HepG2 (cell line): ENCODE measurements at regions not wholly inside any gene's neighbourhood (a gene's known extent, or its start where the extent isn't known, plus 50 kb on each side); places are given as distances from the start of the nearest gene placed in this dataset.
A peak's percentile ranks its signal among the peaks of the same experiment; 100 is the strongest.

ENCODE experiments used
- ATM ChIP-seq: fragments of 450-650 bp; IDR thresholded peaks from 2 replicates; pipeline ENCODE4 v1.7.1; 2017; ENCODE audit warnings: mild to moderate bottlenecking, borderline replicate concordance
- CEBPZ ChIP-seq: IDR thresholded peaks from 2 replicates; pipeline ENCODE4 v1.6.1; 2012; ENCODE audit warnings: low read length, improper control_type of control experiment
- CREM ChIP-seq, 2 experiments: sonication (generic) in 1 of 2; formaldehyde crosslinking in 1 of 2; IDR thresholded peaks; 2 replicates each; pipeline versions ENCODE4 v1.4.0 to v1.6.1; 2016 to 2020; ENCODE audit warnings: antibody characterized with exemption in 1 of 2, mild to moderate bottlenecking in 1 of 2, missing genetic modification reagents in 1 of 2
- CSRNP2 ChIP-seq: sonication (generic); formaldehyde crosslinking; conservative IDR thresholded peaks from 2 replicates; pipeline ENCODE4 v1.8.0; 2022; ENCODE audit warnings: low read depth, missing genetic modification reagents
- DBP ChIP-seq: sonication (generic); formaldehyde crosslinking; IDR thresholded peaks from 2 replicates; pipeline ENCODE4 v1.4.0; 2020; ENCODE audit warnings: missing genetic modification reagents; ENCODE audit errors: not compliant biosample characterization
- FUBP1 ChIP-seq: sonication (generic); formaldehyde crosslinking; IDR thresholded peaks from 2 replicates; pipeline ENCODE4 v1.5.1; 2020; ENCODE audit warnings: missing genetic modification reagents, mild to moderate bottlenecking, borderline replicate concordance
- GATAD2A ChIP-seq: IDR thresholded peaks from 2 replicates; pipeline ENCODE4 v1.6.1; 2016
- MIER3 ChIP-seq: IDR thresholded peaks from 2 replicates; pipeline ENCODE4 v1.6.1; 2016; ENCODE audit warnings: missing compliant biosample characterization, borderline replicate concordance
- NKX3-1 ChIP-seq: sonication (generic); formaldehyde crosslinking; IDR thresholded peaks from 2 replicates; pipeline ENCODE4 v1.5.0; 2020; ENCODE audit warnings: missing genetic modification reagents
- PHF20 ChIP-seq: sonication (generic); formaldehyde crosslinking; IDR thresholded peaks from 2 replicates; pipeline ENCODE4 v1.5.0; 2020; ENCODE audit warnings: mild to moderate bottlenecking, missing genetic modification reagents
- TEAD3 ChIP-seq: optimal IDR thresholded peaks from 2 replicates; pipeline ENCODE3; 2016; ENCODE audit warnings: borderline replicate concordance
- ZBTB44 ChIP-seq: sonication (generic); formaldehyde crosslinking; IDR thresholded peaks from 2 replicates; pipeline ENCODE4 v1.4.0; 2020; ENCODE audit warnings: missing genetic modification reagents
- ZKSCAN1 ChIP-seq: fragments of 150-350 bp; IDR thresholded peaks from 2 replicates; pipeline ENCODE4 v1.6.1; 2014; ENCODE audit warnings: low read length
- ZNF121 ChIP-seq: sonication (generic); formaldehyde crosslinking; IDR thresholded peaks from 2 replicates; pipeline ENCODE4 v1.5.0; 2020; ENCODE audit warnings: mild to moderate bottlenecking, missing genetic modification reagents
- ZNF224 ChIP-seq: sonication (generic); formaldehyde crosslinking; IDR thresholded peaks from 2 replicates; pipeline ENCODE4 v1.5.0; 2020; ENCODE audit warnings: mild to moderate bottlenecking, missing genetic modification reagents
- ZNF234 ChIP-seq: sonication (generic); formaldehyde crosslinking; conservative IDR thresholded peaks from 2 replicates; pipeline ENCODE4 v1.5.1; 2020; ENCODE audit warnings: mild to moderate bottlenecking, missing genetic modification reagents
- ZNF570 ChIP-seq: sonication (generic); formaldehyde crosslinking; IDR thresholded peaks from 2 replicates; pipeline ENCODE4 v1.4.0; 2020; ENCODE audit warnings: mild to moderate bottlenecking, missing genetic modification reagents, borderline replicate concordance
- ZNF740 ChIP-seq: sonication (generic); formaldehyde crosslinking; IDR thresholded peaks from 2 replicates; pipeline ENCODE4 v1.4.0; 2020; ENCODE audit warnings: missing genetic modification reagents
- ZNF883 ChIP-seq: sonication (generic); formaldehyde crosslinking; IDR thresholded peaks from 2 replicates; pipeline ENCODE4 v1.5.1; 2020; ENCODE audit warnings: mild to moderate bottlenecking, missing genetic modification reagents; ENCODE audit errors: not compliant biosample characterization

GRCh38 chr6:137370871-137371633 is 123.1 kb downstream of the OLIG3 start (continued):
- TF ChIP-seq FUBP1 (no peak), ZNF570 (no peak), ZNF224 (CRISPR knock-in tag) (no peak), ZBTB44 (CRISPR knock-in tag) (no peak), CEBPZ (no peak), CSRNP2 (CRISPR knock-in tag) (no peak), PHF20 (CRISPR knock-in tag) (no peak), ZNF883 (no peak), ZNF740 (CRISPR knock-in tag) (no peak), DBP (CRISPR knock-in tag) (no peak), MIER3 (CRISPR knock-in tag) (0 out of 2 replicates have a peak, but pooled peaks have one; percentile 47), ZKSCAN1 (no peak), ZNF234 (CRISPR knock-in tag) (no peak), GATAD2A (CRISPR knock-in tag) (peak; percentile 57; the same call in 1 of the 2 replicates), ZNF121 (CRISPR knock-in tag) (0 out of 2 replicates have a peak, but pooled peaks have one; percentile 11), NKX3-1 (CRISPR knock-in tag) (no peak), TEAD3 (CRISPR knock-in tag) (no peak), CREM (IDR thresholded peaks at IDR 0.05) (no peak), CREM (CRISPR knock-in tag; IDR thresholded peaks at IDR 0.05) (no peak), ATM (no peak)
